ENCODE measurements at regions not wholly inside any gene's neighbourhood (a gene's known extent, or its start where the extent isn't known, plus 50 kb on each side); places are given as distances from the start of the nearest gene placed in this dataset.

GRCh38 chr3:66144568-66145407 is 76.0 kb upstream of the SLC25A26 start:
- H3K27me3 ChIP-seq (ENCODE audit: low read length), result no peaks in the 10 kb centered on the region
- no peak overlapping the region for H3K4me2 ChIP-seq (ENCODE audit: low read depth, low read length, poor library complexity, severe bottlenecking)
- no peaks in the 10 kb centered on the region for H4K20me1 ChIP-seq (ENCODE audit: low read depth, low read length)
- no peaks in the 10 kb centered on the region for H3K9me2 ChIP-seq (replicated peaks; ENCODE audit: insufficient read depth, low read length)
- no peak overlapping the region for H3K9ac ChIP-seq (ENCODE audit: low read length)
- no peak overlapping the region for H3K4me3 ChIP-seq (ENCODE audit: insufficient read depth, low read length, poor library complexity, severe bottlenecking)
- no peaks in the 10 kb centered on the region for H3K9me3 ChIP-seq (ENCODE audit: insufficient read depth, low read length)
- no peak for TF ChIP-seq EZH2phosphoT487 (conservative IDR thresholded peaks at IDR 0.05; ENCODE audit: low read length)
- TF ChIP-seq CTCF (IDR thresholded peaks at IDR 0.05; ENCODE audit: insufficient read depth, low read length, poor library complexity, severe bottlenecking), result no peak
- no peaks in the 10 kb centered on the region for H3K36me3 ChIP-seq (ENCODE audit: low read length)
- H3K79me2 ChIP-seq (ENCODE audit: insufficient read depth, low read length), result no peaks in the 10 kb centered on the region
- H3F3A ChIP-seq (ENCODE audit: insufficient read depth), result no peaks in the 10 kb centered on the region
- H2AFZ ChIP-seq (ENCODE audit: low read depth, low read length, severe bottlenecking), result no peak overlapping the region
- no peak overlapping the region for H3K27ac ChIP-seq (ENCODE audit: low read depth, low read length)

GRCh38 chr3:66142079-66142478 is 78.7 kb upstream of the SLC25A26 start:
- no peak overlapping the region for H3K4me2 ChIP-seq (ENCODE audit: low read depth, low read length, poor library complexity, severe bottlenecking)
- no peak overlapping the region for H3K9ac ChIP-seq (ENCODE audit: low read length)
- no peak overlapping the region for H3K27ac ChIP-seq (ENCODE audit: low read depth, low read length)
- H3K9me3 ChIP-seq (ENCODE audit: insufficient read depth, low read length), result no peaks in the 10 kb centered on the region
- TF ChIP-seq EZH2phosphoT487 (conservative IDR thresholded peaks at IDR 0.05; ENCODE audit: low read length), result no peak
- no peak for TF ChIP-seq CTCF (IDR thresholded peaks at IDR 0.05; ENCODE audit: insufficient read depth, low read length, poor library complexity, severe bottlenecking)
- no peak overlapping the region for H2AFZ ChIP-seq (ENCODE audit: low read depth, low read length, severe bottlenecking)
- H4K20me1 ChIP-seq (ENCODE audit: low read depth, low read length), result no peaks in the 10 kb centered on the region
- H3K9me2 ChIP-seq (replicated peaks; ENCODE audit: insufficient read depth, low read length), result no peaks in the 10 kb centered on the region
- H3K36me3 ChIP-seq (ENCODE audit: low read length), result no peaks in the 10 kb centered on the region
- no peaks in the 10 kb centered on the region for H3F3A ChIP-seq (ENCODE audit: insufficient read depth)
- H3K4me3 ChIP-seq (ENCODE audit: insufficient read depth, low read length, poor library complexity, severe bottlenecking), result no peak overlapping the region
- no peaks in the 10 kb centered on the region for H3K79me2 ChIP-seq (ENCODE audit: insufficient read depth, low read length)
- no peaks in the 10 kb centered on the region for H3K27me3 ChIP-seq (ENCODE audit: low read length)

- H2AFZ ChIP-seq (ENCODE audit: low read depth, low read length, severe bottlenecking), result no peak overlapping the region
- no peaks in the 10 kb centered on the region for H3K9me3 ChIP-seq (ENCODE audit: insufficient read depth, low read length)
- no peaks in the 10 kb centered on the region for H3K79me2 ChIP-seq (ENCODE audit: insufficient read depth, low read length)
- no peaks in the 10 kb centered on the region for H3K9me2 ChIP-seq (replicated peaks; ENCODE audit: insufficient read depth, low read length)
- no peaks in the 10 kb centered on the region for H3K27me3 ChIP-seq (ENCODE audit: low read length)
- H3K4me2 ChIP-seq (ENCODE audit: low read depth, low read length, poor library complexity, severe bottlenecking), result no peak overlapping the region
- H4K20me1 ChIP-seq (ENCODE audit: low read depth, low read length), result no peaks in the 10 kb centered on the region
- no peak overlapping the region for H3K4me3 ChIP-seq (ENCODE audit: insufficient read depth, low read length, poor library complexity, severe bottlenecking)
- TF ChIP-seq CTCF (IDR thresholded peaks at IDR 0.05; ENCODE audit: insufficient read depth, low read length, poor library complexity, severe bottlenecking) (no peak), EZH2phosphoT487 (conservative IDR thresholded peaks at IDR 0.05; ENCODE audit: low read length) (no peak)
- H3F3A ChIP-seq (ENCODE audit: insufficient read depth), result no peaks in the 10 kb centered on the region
- H3K27ac ChIP-seq (ENCODE audit: low read depth, low read length), result no peak overlapping the region
- no peaks in the 10 kb centered on the region for H3K36me3 ChIP-seq (ENCODE audit: low read length)
- no peak overlapping the region for H3K9ac ChIP-seq (ENCODE audit: low read length)
Measured at GRCh38 chr3:66140743-66141372, 79.9 kb upstream of the SLC25A26 start.

All from SU-DHL-6 (cell line).